H7 (cell line): ENCODE measurements at regions not wholly inside any gene's neighbourhood (a gene's known extent, or its start where the extent isn't known, plus 50 kb on each side); places are given as distances from the start of the nearest gene placed in this dataset.

Experiments used
- DNase-seq: peaks from one replicate; pipeline ENCODE4 v3.0.0; 2012
- H3K27me3 ChIP-seq: 2 replicates; pipeline ENCODE4 v1.6.0; 2011; ENCODE audit warnings: mild to moderate bottlenecking, low read length; ENCODE audit not compliant: control insufficient read depth, insufficient read depth
- H3K36me3 ChIP-seq: replicated peaks from 2 replicates; pipeline ENCODE4 v1.5.1; 2011; ENCODE audit warnings: low read length; ENCODE audit not compliant: control insufficient read depth, insufficient read depth
- H3K4me3 ChIP-seq: 2 replicates; pipeline ENCODE4 v1.5.1; 2011; ENCODE audit warnings: low read depth, mild to moderate bottlenecking, control low read depth, low read length, moderate library complexity; ENCODE audit not compliant: insufficient read depth

DNA sequence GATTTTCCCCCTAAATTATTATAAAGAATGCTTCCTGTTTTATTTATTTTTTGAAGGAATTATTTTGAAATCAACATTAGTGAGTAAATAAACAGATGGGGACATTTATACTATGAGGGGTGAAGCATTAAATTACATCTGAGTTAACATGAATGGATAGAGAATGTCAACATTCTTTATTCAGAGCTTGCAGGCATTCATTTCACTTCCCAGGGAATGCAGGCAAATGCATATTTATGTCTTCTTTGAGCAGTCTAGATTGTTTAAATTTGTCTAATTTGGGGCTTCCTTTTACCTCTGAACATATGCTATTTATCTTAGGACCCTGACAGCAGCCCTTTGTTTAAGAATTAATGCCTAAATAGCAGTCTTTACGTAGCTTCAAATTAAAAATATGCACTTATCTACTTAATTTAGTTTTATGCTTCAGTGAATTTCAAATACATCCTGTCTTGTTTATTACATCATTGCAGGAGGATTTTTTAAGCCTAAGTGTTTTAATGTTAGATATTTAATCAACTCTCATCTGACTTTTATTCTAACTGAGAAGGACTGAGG, 630.5 kb upstream of the LMCD1 start:
- Histone ChIP-seq H3K4me3 (no peak overlapping the region), H3K27me3 (no peaks in the 10 kb centered on the region), H3K36me3 (no peaks in the 10 kb centered on the region)
- no peak for DNase-seq

- H3K4me3 ChIP-seq = no peak overlapping the region
- H3K36me3 ChIP-seq = no peaks in the 10 kb centered on the region
- no peak for DNase-seq
- H3K27me3 ChIP-seq = no peaks in the 10 kb centered on the region
Measured at GRCh38 chr3:7874116-7874515, 627.5 kb upstream of the LMCD1 start.

DNA sequence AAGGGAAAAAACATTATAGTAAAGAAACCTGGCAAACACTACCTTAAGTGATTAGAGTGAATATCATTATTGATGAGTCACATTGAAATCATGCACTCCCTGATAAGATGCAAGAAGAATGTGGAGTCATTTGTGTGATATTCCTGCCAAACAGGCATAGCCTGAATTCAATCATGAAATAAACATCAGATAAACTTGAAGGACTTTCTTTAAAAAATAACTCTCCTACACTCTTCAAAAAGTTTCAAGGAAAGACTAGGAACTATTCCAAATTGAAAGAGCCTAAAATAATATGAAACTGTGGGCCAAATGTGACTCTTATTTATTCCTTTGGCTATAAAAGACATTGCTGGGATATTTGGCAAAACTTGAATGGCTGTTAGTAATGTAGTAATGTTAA, 625.7 kb upstream of the LMCD1 start:
- H3K4me3 ChIP-seq = no peak overlapping the region
- no peak for DNase-seq

DNA sequence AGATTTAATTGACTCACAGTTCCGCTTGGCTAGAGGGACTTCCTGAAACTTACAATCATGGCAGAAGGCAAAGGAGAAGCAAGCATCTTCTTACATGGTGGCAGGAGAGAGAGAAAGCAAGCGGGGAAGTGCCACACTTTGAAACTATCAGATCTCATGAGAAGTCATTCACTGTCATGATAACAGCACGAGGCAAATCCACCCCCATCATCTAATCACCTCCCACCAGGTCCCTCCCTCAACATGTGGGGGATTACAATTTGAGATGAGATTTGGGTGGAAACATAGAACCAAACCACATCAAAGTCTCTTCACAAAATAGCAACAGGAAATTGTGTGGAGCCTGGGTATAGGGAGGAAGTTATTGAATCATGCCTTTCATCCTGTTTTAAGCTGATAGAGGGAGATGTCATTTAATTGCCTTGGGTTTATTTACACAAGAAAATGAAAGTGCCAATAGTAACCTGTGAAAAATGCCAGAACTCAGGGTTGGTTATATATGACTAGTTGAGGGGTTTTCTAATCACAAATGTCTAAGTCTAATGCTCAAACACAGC, 624.8 kb upstream of the LMCD1 start:
- H3K36me3 ChIP-seq = no peaks in the 10 kb centered on the region
- no peak for DNase-seq
- H3K27me3 ChIP-seq = no peaks in the 10 kb centered on the region
- no peak overlapping the region for H3K4me3 ChIP-seq

More for the DNA sequence above, 625.7 kb upstream of the LMCD1 start:
- Histone ChIP-seq H3K36me3 (no peaks in the 10 kb centered on the region), H3K27me3 (no peaks in the 10 kb centered on the region)

GRCh38 chr3:7877312-7877711, 624.3 kb upstream of the LMCD1 start:
- Histone ChIP-seq H3K4me3 (no peak overlapping the region), H3K36me3 (no peaks in the 10 kb centered on the region), H3K27me3 (no peaks in the 10 kb centered on the region)
- no peak for DNase-seq

- Histone ChIP-seq H3K36me3 (no peaks in the 10 kb centered on the region), H3K4me3 (no peak overlapping the region), H3K27me3 (no peaks in the 10 kb centered on the region)
- no peak for DNase-seq
Measured at GRCh38 chr3:7879572-7879971, 622.1 kb upstream of the LMCD1 start.

- Histone ChIP-seq H3K27me3 (no peaks in the 10 kb centered on the region), H3K4me3 (no peak overlapping the region), H3K36me3 (no peaks in the 10 kb centered on the region)
- DNase-seq = no peak
Measured at GRCh38 chr3:7881946-7882345, 619.7 kb upstream of the LMCD1 start.

DNA sequence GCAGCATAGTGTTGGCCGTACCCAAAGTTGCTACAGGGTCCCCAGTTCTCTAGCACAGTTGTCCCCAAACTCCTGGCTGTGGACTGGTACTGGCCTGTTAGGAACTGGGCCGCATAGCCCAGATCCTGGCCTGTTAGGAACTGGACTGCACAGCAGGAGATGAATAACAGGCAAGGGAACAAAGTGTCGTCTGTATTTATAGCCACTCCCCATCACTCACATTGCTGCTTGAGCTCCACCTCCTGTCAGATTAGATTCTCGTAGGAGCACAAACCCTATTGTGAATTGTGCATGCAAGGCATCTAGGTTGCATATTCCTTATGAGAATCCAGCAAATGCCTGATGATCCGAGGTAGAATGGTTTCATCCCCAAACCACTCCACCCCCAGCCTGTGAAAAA, 604.0 kb upstream of the LMCD1 start:
- no peaks in the 10 kb centered on the region for H3K36me3 ChIP-seq
- H3K4me3 ChIP-seq = no peak overlapping the region
- no peak for DNase-seq
- H3K27me3 ChIP-seq = no peaks in the 10 kb centered on the region

GRCh38 chr3:7913283-7913682, 588.3 kb upstream of the LMCD1 start:
- Histone ChIP-seq H3K36me3 (no peaks in the 10 kb centered on the region), H3K4me3 (no peak overlapping the region), H3K27me3 (no peaks in the 10 kb centered on the region)
- DNase-seq = no peak

DNA sequence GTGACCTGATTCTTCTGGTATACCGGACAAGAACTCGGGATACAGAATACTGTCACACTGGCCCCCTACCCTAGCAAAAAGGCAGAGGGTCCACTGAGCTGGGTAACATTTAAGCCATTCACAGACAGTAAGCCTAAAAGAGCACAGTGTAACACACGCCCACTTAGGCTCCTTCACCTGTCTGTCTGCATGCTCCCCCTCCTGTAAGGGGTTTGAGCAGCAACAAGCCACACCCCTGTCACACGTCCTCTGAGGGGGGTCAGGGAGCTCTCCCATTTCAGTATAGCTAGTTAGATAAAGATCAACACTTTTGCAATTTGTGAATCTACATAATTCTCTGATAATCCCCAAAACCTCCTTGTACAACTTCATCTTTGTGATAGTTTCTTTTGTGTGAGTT, 586.3 kb upstream of the LMCD1 start:
- no peaks in the 10 kb centered on the region for H3K36me3 ChIP-seq
- H3K4me3 ChIP-seq = no peak overlapping the region
- H3K27me3 ChIP-seq = no peaks in the 10 kb centered on the region
- no peak for DNase-seq

GRCh38 chr3:7917443-7918151, 584.0 kb upstream of the LMCD1 start:
- DNase-seq = no peak

GRCh38 chr3:7920211-7920610, 581.4 kb upstream of the LMCD1 start:
- no peaks in the 10 kb centered on the region for H3K36me3 ChIP-seq
- no peak overlapping the region for H3K4me3 ChIP-seq
- no peaks in the 10 kb centered on the region for H3K27me3 ChIP-seq
- no peak for DNase-seq

More at GRCh38 chr3:7917443-7918151, 584.0 kb upstream of the LMCD1 start:
- no peaks in the 10 kb centered on the region for H3K36me3 ChIP-seq
- no peak overlapping the region for H3K4me3 ChIP-seq
- H3K27me3 ChIP-seq = no peaks in the 10 kb centered on the region

- Histone ChIP-seq H3K27me3 (no peaks in the 10 kb centered on the region), H3K4me3 (no peak overlapping the region), H3K36me3 (no peaks in the 10 kb centered on the region)
- DNase-seq = no peak
Measured at GRCh38 chr3:7924228-7924627, 577.4 kb upstream of the LMCD1 start.

DNA sequence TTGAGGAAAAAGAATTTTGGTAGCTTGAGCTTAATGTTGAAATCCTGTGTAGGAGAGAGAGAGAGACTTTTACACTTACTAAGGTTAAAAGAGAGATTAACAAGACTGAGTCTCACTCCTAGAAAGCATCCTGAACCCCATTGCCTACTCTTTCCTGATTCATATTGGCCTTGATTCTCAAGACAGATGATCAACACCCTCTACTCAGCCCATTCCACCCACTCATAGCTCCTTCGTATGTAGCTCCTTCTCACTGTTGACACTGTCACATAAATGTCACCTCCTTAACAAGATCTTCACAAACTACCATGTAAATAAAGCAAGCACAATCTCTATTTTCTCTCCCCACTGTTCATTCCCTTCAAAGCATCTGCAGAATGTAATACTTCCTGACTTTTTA, 574.6 kb upstream of the LMCD1 start:
- Histone ChIP-seq H3K4me3 (no peak overlapping the region), H3K36me3 (no peaks in the 10 kb centered on the region), H3K27me3 (no peaks in the 10 kb centered on the region)
- DNase-seq = no peak

DNA sequence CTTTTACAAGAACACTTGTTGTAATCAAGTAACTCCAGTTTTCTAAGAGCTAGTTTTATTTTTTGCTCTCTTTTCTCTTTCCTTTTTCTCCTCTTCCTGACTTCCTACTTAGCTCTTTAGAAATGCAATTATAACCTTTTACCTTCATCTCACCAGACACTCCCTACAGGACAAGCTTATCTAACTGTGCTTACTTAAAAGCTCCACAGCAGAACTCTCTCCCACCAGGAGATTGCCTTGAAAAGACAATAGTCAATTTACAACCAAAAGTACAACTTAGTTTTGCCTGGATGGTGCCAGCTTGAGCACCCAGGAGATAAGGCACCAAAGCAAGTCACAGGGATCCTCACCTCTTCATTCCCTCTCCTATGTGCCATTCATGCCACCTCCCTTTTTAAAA, 573.8 kb upstream of the LMCD1 start:
- H3K4me3 ChIP-seq = no peak overlapping the region
- no peak for DNase-seq
- no peaks in the 10 kb centered on the region for H3K36me3 ChIP-seq
- H3K27me3 ChIP-seq = no peaks in the 10 kb centered on the region
